ENCODE measurements at regions not wholly inside any gene's neighbourhood (a gene's known extent, or its start where the extent isn't known, plus 50 kb on each side); places are given as distances from the start of the nearest gene placed in this dataset.

DNA sequence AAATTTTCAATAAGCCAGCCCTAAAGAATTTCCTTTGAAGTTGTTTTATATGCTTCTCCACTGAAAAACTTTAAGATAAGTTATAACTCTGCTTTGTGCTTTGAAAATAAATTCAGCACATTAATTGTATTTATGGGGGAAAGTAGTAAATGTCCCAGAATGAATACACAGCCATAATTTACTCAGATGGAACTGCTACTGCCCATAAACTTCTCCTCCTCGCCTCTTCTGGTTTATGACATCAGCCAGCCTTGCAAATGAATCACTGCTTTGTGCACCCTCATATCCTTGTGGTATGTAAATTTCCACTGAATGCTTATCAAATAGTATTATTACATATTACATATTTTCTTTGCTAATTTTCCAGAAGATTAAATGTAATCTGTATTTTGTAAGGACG is 302.0 kb downstream of the DIPK2A start:
- TF ChIP-seq, protein P1, sequence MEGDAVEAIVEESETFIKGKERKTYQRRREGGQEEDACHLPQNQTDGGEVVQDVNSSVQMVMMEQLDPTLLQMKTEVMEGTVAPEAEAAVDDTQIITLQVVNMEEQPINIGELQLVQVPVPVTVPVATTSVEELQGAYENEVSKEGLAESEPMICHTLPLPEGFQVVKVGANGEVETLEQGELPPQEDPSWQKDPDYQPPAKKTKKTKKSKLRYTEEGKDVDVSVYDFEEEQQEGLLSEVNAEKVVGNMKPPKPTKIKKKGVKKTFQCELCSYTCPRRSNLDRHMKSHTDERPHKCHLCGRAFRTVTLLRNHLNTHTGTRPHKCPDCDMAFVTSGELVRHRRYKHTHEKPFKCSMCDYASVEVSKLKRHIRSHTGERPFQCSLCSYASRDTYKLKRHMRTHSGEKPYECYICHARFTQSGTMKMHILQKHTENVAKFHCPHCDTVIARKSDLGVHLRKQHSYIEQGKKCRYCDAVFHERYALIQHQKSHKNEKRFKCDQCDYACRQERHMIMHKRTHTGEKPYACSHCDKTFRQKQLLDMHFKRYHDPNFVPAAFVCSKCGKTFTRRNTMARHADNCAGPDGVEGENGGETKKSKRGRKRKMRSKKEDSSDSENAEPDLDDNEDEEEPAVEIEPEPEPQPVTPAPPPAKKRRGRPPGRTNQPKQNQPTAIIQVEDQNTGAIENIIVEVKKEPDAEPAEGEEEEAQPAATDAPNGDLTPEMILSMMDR (IDR thresholded peaks at IDR 0.05; ENCODE audit: low read length): no peak
- no peak for TF ChIP-seq EZH2 (IDR thresholded peaks at IDR 0.05; ENCODE audit: borderline replicate concordance, low read length)
